MCF 10A (cell line): ENCODE measurements at regions not wholly inside any gene's neighbourhood (a gene's known extent, or its start where the extent isn't known, plus 50 kb on each side); places are given as distances from the start of the nearest gene placed in this dataset.

ENCODE experiments used
- BruUV-seq: library from RNA; stranded (reverse); fragments of 400-500 nt; replicated peaks from 2 replicates; lab custom pipeline; 2021; lab: Mats Ljungman, UMichigan
- CTCF ChIA-PET: fragments of 300-600 bp; sonication (Branson Sonifier 250); formaldehyde crosslinking; extraction: SDS; loops from one replicate; lab custom pipeline; 2021; ENCODE audit warnings: antibody characterized with exemption, inconsistent platforms; lab: Yijun Ruan, JAX
- POLR2A ChIA-PET: fragments of 300-600, 350-650 bp; sonication (Branson Sonifier 250); formaldehyde crosslinking; extraction: SDS; loops from one replicate; lab custom pipeline; 2020; ENCODE audit warnings: antibody characterized with exemption, inconsistent platforms; lab: Yijun Ruan, JAX
- DNase-seq: peaks from one replicate; pipeline ENCODE4 v3.0.0-alpha.2; 2018; ENCODE audit not compliant: unreplicated experiment
- H3K27ac Mint-ChIP-seq: one replicate; pipeline ENCODE4 v1.8.0; 2022; ENCODE audit warnings: mild to moderate bottlenecking, low read depth, mixed read lengths; ENCODE audit not compliant: unreplicated experiment
- H3K27me3 Mint-ChIP-seq: one replicate; pipeline ENCODE4 v1.8.0; 2022; ENCODE audit warnings: mixed read lengths; ENCODE audit not compliant: insufficient read depth, unreplicated experiment
- H3K36me3 Mint-ChIP-seq: one replicate; pipeline ENCODE4 v1.8.0; 2022; ENCODE audit warnings: mild to moderate bottlenecking, moderate library complexity, mixed read lengths; ENCODE audit not compliant: insufficient read depth, unreplicated experiment
- H3K4me1 Mint-ChIP-seq: one replicate; pipeline ENCODE4 v1.8.0; 2022; ENCODE audit warnings: mixed read lengths; ENCODE audit not compliant: insufficient read depth, unreplicated experiment
- H3K4me3 Mint-ChIP-seq: one replicate; pipeline ENCODE4 v1.8.0; 2022; ENCODE audit warnings: mild to moderate bottlenecking, moderate library complexity, mixed read lengths; ENCODE audit not compliant: unreplicated experiment
- H3K9me3 Mint-ChIP-seq: one replicate; pipeline ENCODE4 v1.8.0; 2022; ENCODE audit warnings: mixed read lengths; ENCODE audit not compliant: unreplicated experiment
- CTCF ChIP-seq: fragments of 200-600 bp; IDR thresholded peaks from one replicate; pipeline ENCODE4 v1.8.0; 2022; ENCODE audit warnings: antibody characterized with exemption, mild to moderate bottlenecking; ENCODE audit not compliant: unreplicated experiment
- intact Hi-C: fragments of 100-400 bp; cut with micrococcal nuclease; formaldehyde crosslinking; loops from 2 replicates; pipeline ENCODE4 v1.14.1; 2022

- intact Hi-C loops: no loop called here
- H3K4me3 Mint-ChIP-seq: no peak overlapping the region
- H3K27me3 Mint-ChIP-seq: no peaks in the 10 kb centered on the region
- H3K4me1 Mint-ChIP-seq: no peaks in the 10 kb centered on the region
- H3K36me3 Mint-ChIP-seq: no peaks in the 10 kb centered on the region
- H3K9me3 Mint-ChIP-seq: no peaks in the 10 kb centered on the region
- BruUV-seq: no TSS peak
- POLR2A ChIA-PET: no interaction called here
- H3K27ac Mint-ChIP-seq: no peak overlapping the region
- no peak for DNase-seq
- TF ChIP-seq CTCF: no peak
- CTCF ChIA-PET: no interaction called here
These were observed 225.3 kb downstream of the ANAPC10 start for GRCh38 chr4:144872508-144873225.

GRCh38 chr4:144873226-144873990 lies 224.6 kb downstream of the ANAPC10 start:
- H3K4me1 Mint-ChIP-seq: no peaks in the 10 kb centered on the region
- no peaks in the 10 kb centered on the region for H3K27me3 Mint-ChIP-seq
- no peak for TF ChIP-seq CTCF
- intact Hi-C loops: no loop called here
- H3K4me3 Mint-ChIP-seq: no peak overlapping the region
- no peaks in the 10 kb centered on the region for H3K36me3 Mint-ChIP-seq
- CTCF ChIA-PET: no interaction called here
- POLR2A ChIA-PET: no interaction called here
- no peaks in the 10 kb centered on the region for H3K9me3 Mint-ChIP-seq
- H3K27ac Mint-ChIP-seq: no peak overlapping the region
- BruUV-seq: no TSS peak
- DNase-seq: no peak

- Mint-ChIP-seq H3K36me3 (no peaks in the 10 kb centered on the region), H3K4me3 (no peak overlapping the region), H3K27ac (no peak overlapping the region), H3K4me1 (peaks cover 11% of the 10 kb centered on the region), H3K27me3 (no peaks in the 10 kb centered on the region), H3K9me3 (no peaks in the 10 kb centered on the region)
- DNase-seq: peak; percentile 93
- intact Hi-C loops: no loop called here
- no peak for TF ChIP-seq CTCF
- ChIA-PET POLR2A (no interaction called here), CTCF (interaction anchor here (0.7 kb wide), 1 partner anchor 284 kb away, joined by 3 read pairs; no protein-coding TSS in a partner anchor)
- BruUV-seq: no TSS peak
These were observed 203.4 kb downstream of the ANAPC10 start for GRCh38 chr4:144894573-144894972.

- Mint-ChIP-seq H3K27ac (no peak overlapping the region), H3K4me1 (peaks cover 16% of the 10 kb centered on the region), H3K9me3 (no peaks in the 10 kb centered on the region), H3K27me3 (no peaks in the 10 kb centered on the region), H3K4me3 (no peak overlapping the region), H3K36me3 (no peaks in the 10 kb centered on the region)
- TF ChIP-seq CTCF: no peak
- POLR2A ChIA-PET: no interaction called here
- DNase-seq: no peak
- CTCF ChIA-PET: interaction anchor here (0.6 kb wide), 3 partner anchors 17 to 542 kb away, joined by 3 to 5 read pairs (median 3); no protein-coding TSS in a partner anchor
- no TSS peak for BruUV-seq
- intact Hi-C loops: no loop called here
These were observed 198.6 kb downstream of the ANAPC10 start for GRCh38 chr4:144899393-144899792.
